OCI-M2 (cell line): ENCODE measurements at regions not wholly inside any gene's neighbourhood (a gene's known extent, or its start where the extent isn't known, plus 50 kb on each side); places are given as distances from the start of the nearest gene placed in this dataset.
"Not testable (repeated sequence)": the region's sequence is repeated elsewhere in the genome, so short reads cannot be mapped to it uniquely, and the experiment has no call there.

ENCODE experiments used
- DNase-seq: peaks from one replicate; lab custom pipeline; 2025; ENCODE audit not compliant: unreplicated experiment; lab: John Stamatoyannopoulos, UW

DNA sequence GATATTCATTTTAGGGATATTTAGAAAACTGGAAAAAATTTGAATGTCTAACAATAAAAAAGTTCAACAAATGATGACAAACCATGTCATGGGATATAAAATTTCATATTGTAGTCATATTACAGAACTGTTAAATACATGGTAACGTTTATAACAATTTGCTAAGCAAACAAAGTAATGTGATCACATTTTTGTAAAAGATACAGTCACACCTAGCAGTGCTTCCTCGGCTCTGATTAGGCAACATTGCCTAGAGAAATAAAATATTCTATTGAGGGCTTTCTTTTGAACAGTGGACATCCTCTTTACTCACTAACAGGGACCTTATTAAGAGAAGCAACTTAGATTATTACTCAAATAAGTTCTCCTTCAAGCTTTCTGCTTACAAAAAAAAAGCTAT is 605.5 kb downstream of the GATA3 start:
- no peak for DNase-seq

DNA sequence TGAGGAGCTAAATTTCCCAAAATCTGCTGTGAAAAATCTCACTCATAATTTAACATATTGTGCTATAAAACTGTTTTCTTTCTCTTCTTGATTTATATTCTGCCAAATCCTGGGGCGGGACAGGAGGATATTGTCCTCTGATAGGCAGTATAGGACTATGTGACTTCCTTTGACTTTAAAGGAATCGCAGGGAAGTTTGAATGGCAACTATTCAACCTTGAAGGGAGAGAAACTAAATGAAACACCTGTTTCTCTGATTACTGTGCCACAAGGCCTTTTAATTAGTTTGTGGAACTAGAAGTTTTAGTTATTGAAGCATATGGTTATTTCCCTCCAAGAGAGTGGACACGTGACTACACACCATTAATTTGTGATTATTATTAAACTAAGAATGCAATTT is 607.4 kb downstream of the GATA3 start:
- DNase-seq = no peak

GRCh38 chr10:8663131-8663530 is 608.6 kb downstream of the GATA3 start:
- no peak for DNase-seq

DNA sequence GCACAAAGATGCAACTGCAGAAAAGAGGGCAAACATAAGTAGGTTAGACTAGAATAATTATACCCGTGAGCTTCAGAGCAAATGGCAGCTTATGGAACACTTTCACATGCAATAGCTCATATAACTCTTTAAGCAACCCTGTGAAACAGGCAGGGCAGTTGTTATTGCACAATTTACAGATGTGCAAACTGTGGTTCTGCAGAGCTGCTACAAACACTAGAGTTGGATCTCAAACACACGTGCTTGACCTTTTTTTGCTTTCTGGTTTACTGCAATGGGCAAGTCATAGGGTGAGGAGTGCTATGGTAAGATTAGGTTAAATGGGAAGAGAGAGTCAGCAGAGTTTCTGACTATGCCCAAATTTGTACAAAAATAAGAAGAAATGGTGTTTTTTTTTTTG is 610.8 kb downstream of the GATA3 start:
- DNase-seq = no peak

GRCh38 chr10:8670461-8670860 is 616.0 kb downstream of the GATA3 start:
- no peak for DNase-seq

DNA sequence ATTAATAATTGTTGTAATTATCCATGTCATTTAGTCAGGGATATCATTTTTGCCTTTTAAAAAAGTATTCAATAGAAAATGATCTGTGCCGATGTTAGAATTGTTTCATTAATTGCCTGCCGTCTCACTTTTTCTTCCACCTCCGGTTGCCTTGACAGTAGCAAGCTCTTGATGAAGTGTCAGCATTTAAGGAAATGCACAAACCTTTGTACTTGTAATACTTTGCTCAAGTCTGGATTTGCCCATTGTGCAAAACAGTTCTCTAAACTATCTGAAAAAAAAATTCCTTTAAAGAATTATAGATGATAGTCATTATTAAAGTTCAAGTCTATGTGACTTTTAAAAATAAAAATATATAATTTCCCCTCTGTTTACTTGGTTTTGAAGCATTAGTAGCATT is 619.7 kb downstream of the GATA3 start:
- DNase-seq = no peak

GRCh38 chr10:8677642-8678041 is 623.2 kb downstream of the GATA3 start:
- no peak for DNase-seq

DNA sequence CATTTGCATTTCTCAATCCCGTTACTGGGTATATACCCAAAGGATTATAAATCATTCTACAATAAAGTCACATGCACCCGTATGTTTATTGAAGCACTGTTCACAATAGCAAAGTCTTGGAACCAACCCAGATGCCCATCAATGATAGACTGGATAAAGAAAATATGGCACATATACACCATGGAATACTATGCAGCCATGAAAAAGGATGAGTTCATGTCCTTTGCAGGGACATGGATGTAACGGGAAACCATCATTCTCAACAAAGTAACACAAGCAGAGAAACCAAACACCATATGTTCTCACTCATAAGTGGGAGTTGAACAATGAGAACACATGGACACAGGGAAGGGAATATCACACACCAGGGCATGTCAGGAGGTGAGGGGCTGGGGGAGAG is 630.4 kb downstream of the GATA3 start:
- DNase-seq = not testable (repeated sequence)

- no peak for DNase-seq
Observed at GRCh38 chr10:8688881-8689280, 634.4 kb downstream of the GATA3 start.

GRCh38 chr10:8691498-8692017 is 637.1 kb downstream of the GATA3 start:
- DNase-seq = no peak

GRCh38 chr10:8693635-8694034 is 639.1 kb downstream of the GATA3 start:
- not testable (repeated sequence) for DNase-seq

GRCh38 chr10:8696746-8697145 is 642.3 kb downstream of the GATA3 start:
- no peak for DNase-seq

GRCh38 chr10:8700689-8701088 is 646.2 kb downstream of the GATA3 start:
- DNase-seq = no peak

GRCh38 chr10:8702181-8702580 is 647.7 kb downstream of the GATA3 start:
- no peak for DNase-seq

DNA sequence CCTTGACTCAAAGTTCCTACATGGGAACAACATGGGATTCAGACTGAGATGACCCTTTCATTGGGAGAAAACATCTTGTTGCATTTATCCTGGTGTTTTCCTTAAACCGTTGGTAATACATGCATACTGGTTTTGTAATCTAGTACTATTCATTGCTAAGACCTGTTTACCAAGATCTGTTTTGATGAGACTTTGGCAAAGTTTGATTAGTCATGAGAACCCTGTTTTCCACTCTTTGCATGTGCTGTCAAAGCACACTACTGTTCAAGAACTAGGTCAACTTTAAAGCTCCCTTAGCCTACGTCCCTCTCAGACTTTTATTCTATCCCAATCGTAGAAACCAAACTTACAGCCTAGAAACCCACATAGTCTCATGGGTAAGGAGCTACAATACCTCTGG is 650.9 kb downstream of the GATA3 start:
- no peak for DNase-seq

DNA sequence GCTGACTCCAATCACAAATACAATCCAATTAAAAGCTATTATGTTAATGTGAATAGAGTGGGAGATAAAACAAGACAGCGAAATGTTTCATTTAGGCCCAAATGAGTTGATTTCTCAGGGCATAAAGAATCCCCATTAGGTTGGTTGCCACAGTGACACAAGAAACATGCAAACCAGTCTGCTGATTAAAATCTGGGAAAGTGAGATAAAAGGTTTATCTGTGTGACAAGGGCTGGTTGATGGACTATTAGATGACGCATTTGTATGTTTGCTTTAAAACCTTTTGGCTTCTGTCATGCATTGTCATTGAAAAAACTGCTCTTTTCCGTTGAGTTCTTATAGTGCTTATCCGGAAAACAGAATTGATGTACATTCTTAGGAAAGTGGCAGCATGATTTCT is 658.2 kb downstream of the GATA3 start:
- no peak for DNase-seq

GRCh38 chr10:8719971-8720370 is 665.5 kb downstream of the GATA3 start:
- no peak for DNase-seq

DNA sequence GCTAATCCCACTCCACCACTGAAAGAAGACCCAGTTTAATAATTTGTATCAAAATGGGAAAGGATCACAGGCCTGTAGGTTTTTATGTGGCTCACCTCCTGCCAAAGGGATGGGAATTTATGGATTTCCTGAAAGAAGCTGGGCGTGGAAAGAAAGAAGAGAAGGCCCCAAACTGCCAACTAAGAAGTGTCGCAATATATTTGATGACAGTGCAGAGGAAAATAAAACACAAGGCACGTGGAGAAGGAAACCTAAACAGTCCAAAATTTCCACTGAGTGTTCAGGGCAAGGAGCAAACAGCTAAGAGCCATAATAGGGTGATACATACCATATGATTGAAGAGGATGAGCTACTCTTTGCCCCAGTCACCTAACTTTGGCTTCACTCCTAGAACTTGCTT is 667.2 kb downstream of the GATA3 start:
- no peak for DNase-seq

- DNase-seq = no peak
Observed at GRCh38 chr10:8722835-8723234, 668.3 kb downstream of the GATA3 start.

DNA sequence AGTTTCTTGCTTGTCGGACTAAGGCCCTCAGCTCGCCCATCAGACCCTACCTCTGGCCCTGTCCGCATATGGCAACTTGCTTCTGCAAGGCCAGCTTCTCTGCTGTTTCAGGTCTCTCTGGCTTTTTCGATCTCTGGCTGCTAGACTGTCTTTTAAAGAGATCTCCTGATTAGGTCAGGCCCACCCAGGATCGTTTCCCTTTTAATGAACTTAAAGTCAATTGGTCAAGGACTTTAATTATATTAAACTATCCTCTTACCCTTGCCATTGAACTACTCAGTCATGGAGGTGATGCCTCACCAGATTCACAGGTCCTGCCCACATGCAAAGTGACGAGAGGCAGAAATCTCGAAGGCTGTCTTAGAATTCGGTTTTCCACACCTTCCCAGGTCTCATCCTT is 670.9 kb downstream of the GATA3 start:
- no peak for DNase-seq

DNA sequence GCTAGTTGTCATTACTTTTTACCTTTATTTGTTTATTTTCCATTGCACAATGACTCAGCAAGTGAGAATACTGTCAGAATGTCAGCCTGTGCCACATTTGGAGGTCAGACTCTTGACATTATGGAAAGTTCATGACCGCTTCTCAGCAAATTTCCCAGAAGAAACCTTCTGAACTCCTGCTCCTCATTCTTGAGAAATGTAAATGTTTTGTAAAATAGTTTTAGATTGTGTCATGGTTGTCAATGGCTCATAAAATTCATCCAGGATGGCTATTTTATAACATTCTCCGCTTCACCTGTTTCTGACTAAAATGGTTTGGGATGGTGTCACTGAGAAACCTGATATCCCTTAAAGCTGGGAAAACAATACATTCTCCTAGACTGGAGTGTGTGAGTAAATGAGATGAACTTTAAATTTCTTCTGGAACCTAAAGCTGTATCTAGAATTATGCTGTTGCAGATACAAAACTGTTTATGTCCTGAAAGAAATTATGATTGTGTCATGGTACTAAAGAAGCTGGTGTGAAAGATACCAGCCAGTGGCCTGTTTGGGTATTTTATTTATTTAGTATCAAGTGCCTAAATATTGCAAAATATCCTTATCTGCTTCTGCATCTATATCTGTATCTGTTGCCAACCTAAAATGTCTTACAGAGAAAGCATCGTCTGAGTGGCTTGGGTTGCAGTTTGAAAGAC is 671.7 kb downstream of the GATA3 start:
- DNase-seq = no peak

DNA sequence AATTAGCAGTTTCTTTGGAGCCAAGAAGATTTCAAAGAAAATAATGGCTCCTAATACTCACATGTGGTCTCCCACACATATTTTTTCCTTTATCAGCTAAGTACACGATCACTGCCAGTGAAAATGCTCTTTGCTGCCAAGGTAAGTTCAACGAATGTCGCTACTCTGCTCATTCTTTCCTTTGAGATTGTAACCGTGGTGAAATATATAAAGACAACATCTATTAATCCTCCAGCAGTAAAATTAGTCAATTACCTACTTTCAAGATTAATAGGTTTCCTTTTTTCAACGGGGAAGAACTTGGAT is 672.2 kb downstream of the GATA3 start:
- DNase-seq = no peak
